IMR-90 (cell line): ENCODE measurements at regions not wholly inside any gene's neighbourhood (a gene's known extent, or its start where the extent isn't known, plus 50 kb on each side); places are given as distances from the start of the nearest gene placed in this dataset.

Experiments
- ATAC-seq: fragments of 200-7000 bp; cut with Tn5 transposase; 2 replicates; pipeline ENCODE4 v1.9.1; 2020; ENCODE audit warnings: low read depth, mild to moderate bottlenecking, moderate library complexity
- BruUV-seq: library from RNA; stranded (reverse); fragments of 400-500 nt; replicated peaks from 2 replicates; lab custom pipeline; 2021; lab: Mats Ljungman, UMichigan
- CTCF ChIA-PET: fragments of 300-600 bp; formaldehyde crosslinking; extraction: SDS; loops from one replicate; lab custom pipeline; 2021; ENCODE audit warnings: antibody characterized with exemption; lab: Yijun Ruan, JAX
- POLR2A ChIA-PET: fragments of 300-600 bp; sonication (Branson Sonifier 250); formaldehyde crosslinking; loops from one replicate; lab custom pipeline; 2022; ENCODE audit warnings: antibody characterized with exemption; ENCODE audit not compliant: unreplicated experiment; lab: Charles Lee
- DNase-seq: peaks from one replicate; pipeline ENCODE4 v3.0.0; 2013
- H2AFZ ChIP-seq: replicated peaks from 2 replicates; pipeline ENCODE3; 2013; ENCODE audit warnings: low read length, mild to moderate bottlenecking; ENCODE audit not compliant: poor library complexity
- H2AK5ac ChIP-seq: 2 replicates; pipeline ENCODE4 v1.6.1; 2013; ENCODE audit warnings: low read depth, low read length, inconsistent platforms
- H2AK9ac ChIP-seq: replicated peaks from 2 replicates; pipeline ENCODE3; 2013; ENCODE audit warnings: mild to moderate bottlenecking, low read depth, low read length, moderate library complexity; ENCODE audit not compliant: poor library complexity
- H2BK120ac ChIP-seq: 2 replicates; pipeline ENCODE4 v1.6.1; 2013; ENCODE audit warnings: low read depth, low read length, inconsistent platforms
- H2BK15ac ChIP-seq: 3 replicates; pipeline ENCODE4 v1.6.1; 2013; ENCODE audit warnings: low read depth, low read length, inconsistent platforms
- H2BK20ac ChIP-seq: 2 replicates; pipeline ENCODE4 v1.6.1; 2013; ENCODE audit warnings: low read depth, mild to moderate bottlenecking, inconsistent platforms, low read length, moderate library complexity
- H2BK5ac ChIP-seq: 2 replicates; pipeline ENCODE4 v1.6.1; 2013; ENCODE audit warnings: mild to moderate bottlenecking, low read depth, low read length, inconsistent platforms; ENCODE audit not compliant: poor library complexity, severe bottlenecking
- H3K14ac ChIP-seq: replicated peaks from 2 replicates; pipeline ENCODE4 v1.6.1; 2013; ENCODE audit warnings: low read depth, low read length, inconsistent platforms
- H3K18ac ChIP-seq: 2 replicates; pipeline ENCODE4 v1.6.1; 2013; ENCODE audit warnings: low read depth, low read length, control low read depth
- H3K23ac ChIP-seq: 2 replicates; pipeline ENCODE4 v1.6.1; 2013; ENCODE audit warnings: low read depth, low read length, inconsistent platforms
- H3K27ac ChIP-seq: 2 replicates; pipeline ENCODE4 v1.5.1; 2013; ENCODE audit warnings: mild to moderate bottlenecking, control low read depth, low read length; ENCODE audit not compliant: insufficient read depth
- H3K27me3 ChIP-seq: 2 replicates; pipeline ENCODE4 v1.6.1; 2013; ENCODE audit warnings: low read length; ENCODE audit not compliant: control insufficient read depth, insufficient read depth
- H3K36me3 ChIP-seq: 2 replicates; pipeline ENCODE4 v1.6.1; 2013; ENCODE audit warnings: low read length, mixed read lengths; ENCODE audit not compliant: control insufficient read depth, insufficient read depth
- H3K4ac ChIP-seq: 2 replicates; pipeline ENCODE4 v1.6.1; 2013; ENCODE audit warnings: low read depth, low read length, inconsistent platforms
- H3K4me1 ChIP-seq: 2 replicates; pipeline ENCODE4 v1.6.1; 2013; ENCODE audit warnings: low read length, mixed read lengths; ENCODE audit not compliant: control insufficient read depth, insufficient read depth
- H3K4me2 ChIP-seq: 2 replicates; pipeline ENCODE4 v1.6.1; 2013; ENCODE audit warnings: low read depth, mild to moderate bottlenecking, control low read depth, low read length, moderate library complexity
- H3K4me3 ChIP-seq: 2 replicates; pipeline ENCODE4 v1.5.1; 2013; ENCODE audit warnings: low read depth, mild to moderate bottlenecking, control low read depth, low read length, moderate library complexity; ENCODE audit not compliant: insufficient read depth
- H3K56ac ChIP-seq: 2 replicates; pipeline ENCODE4 v1.6.1; 2013; ENCODE audit warnings: low read length, inconsistent platforms; ENCODE audit not compliant: insufficient read depth; ENCODE audit errors: extremely low read depth
- H3K79me1 ChIP-seq, 2 experiments: 2 replicates each; pipeline ENCODE4 v1.6.1; 2013; ENCODE audit warnings: low read length in 2 of 2, inconsistent platforms in 1 of 2, low read depth in 1 of 2
- H3K9ac ChIP-seq: 2 replicates; pipeline ENCODE4 v1.6.1; 2013; ENCODE audit warnings: low read depth, low read length, control low read depth
- H3K9me1 ChIP-seq: 2 replicates; pipeline ENCODE4 v1.6.1; 2013; ENCODE audit warnings: low read length, inconsistent platforms; ENCODE audit not compliant: insufficient read depth
- H3K9me3 ChIP-seq: 2 replicates; pipeline ENCODE4 v1.6.1; 2013; ENCODE audit warnings: low read length; ENCODE audit not compliant: control insufficient read depth, insufficient read depth
- H4K20me1 ChIP-seq: 2 replicates; pipeline ENCODE4 v1.6.1; 2013; ENCODE audit warnings: low read length, inconsistent platforms; ENCODE audit not compliant: insufficient read depth
- H4K5ac ChIP-seq: 2 replicates; pipeline ENCODE4 v1.6.1; 2013; ENCODE audit warnings: mild to moderate bottlenecking, low read depth, low read length, control low read depth
- H4K8ac ChIP-seq, 2 experiments: 2 replicates each; pipeline ENCODE4 v1.6.1; 2013; ENCODE audit warnings: low read depth in 2 of 2, low read length in 2 of 2, control low read depth in 1 of 2, inconsistent platforms in 1 of 2
- H4K91ac ChIP-seq: 2 replicates; pipeline ENCODE4 v1.6.1; 2013; ENCODE audit warnings: low read depth, low read length, inconsistent platforms; ENCODE audit not compliant: insufficient read depth
- BHLHE40 ChIP-seq: fragments of 150-350 bp; IDR thresholded peaks from 2 replicates; pipeline ENCODE4 v1.6.1; 2016; ENCODE audit warnings: mild to moderate bottlenecking, low read depth, low read length
- CEBPB ChIP-seq: IDR thresholded peaks from 2 replicates; pipeline ENCODE4 v1.6.1; 2012; ENCODE audit warnings: low read depth, low read length, improper control_type of control experiment
- CHD1 ChIP-seq: IDR thresholded peaks from 2 replicates; pipeline ENCODE4 v1.6.1; 2012; ENCODE audit warnings: low read depth, low read length, improper control_type of control experiment
- FOS ChIP-seq: fragments of 150-350 bp; IDR thresholded peaks from 2 replicates; pipeline ENCODE4 v1.6.1; 2016; ENCODE audit warnings: low read depth, low read length
- MAFK ChIP-seq: IDR thresholded peaks from 2 replicates; pipeline ENCODE4 v1.6.1; 2012; ENCODE audit warnings: low read depth, low read length, improper control_type of control experiment
- MAZ ChIP-seq: IDR thresholded peaks from 2 replicates; pipeline ENCODE4 v1.6.1; 2012; ENCODE audit warnings: low read depth, mild to moderate bottlenecking, low read length, improper control_type of control experiment, moderate library complexity, borderline replicate concordance
- MXI1 ChIP-seq: IDR thresholded peaks from 2 replicates; pipeline ENCODE4 v1.6.1; 2012; ENCODE audit warnings: low read depth, mild to moderate bottlenecking, low read length, moderate library complexity, borderline replicate concordance
- NFE2L2 ChIP-seq: fragments of 150-350 bp; IDR thresholded peaks from 2 replicates; pipeline ENCODE4 v1.6.1; 2016; ENCODE audit warnings: low read depth, mild to moderate bottlenecking, low read length
- POLR2A ChIP-seq: IDR thresholded peaks from 2 replicates; pipeline ENCODE4 v1.6.1; 2012; ENCODE audit warnings: mild to moderate bottlenecking, low read depth, low read length
- RAD21 ChIP-seq: IDR thresholded peaks from 2 replicates; pipeline ENCODE4 v1.6.1; 2012; ENCODE audit warnings: low read length, improper control_type of control experiment
- RCOR1 ChIP-seq: IDR thresholded peaks from 2 replicates; pipeline ENCODE4 v1.6.1; 2012; ENCODE audit warnings: mild to moderate bottlenecking, low read length, improper control_type of control experiment; ENCODE audit not compliant: insufficient replicate concordance
- RFX5 ChIP-seq: IDR thresholded peaks from 2 replicates; pipeline ENCODE4 v1.8.0; 2012; ENCODE audit warnings: low read depth, mild to moderate bottlenecking, low read length, moderate library complexity
- SMC3 ChIP-seq: fragments of 150-350 bp; IDR thresholded peaks from 2 replicates; pipeline ENCODE4 v1.6.1; 2016; ENCODE audit warnings: low read depth, mild to moderate bottlenecking, antibody characterized with exemption, low read length, moderate library complexity
- WGBS, 2 experiments: methylation state at CpG; one replicate each; pipeline versions ENCODE4 v1.1.5 to v1.1.7; 2013; ENCODE audit warnings: missing lambda C conversion rate in 2 of 2; ENCODE audit not compliant: insufficient read length in 1 of 2; ENCODE audit errors: extremely low coverage in 2 of 2; 5-methylcytosine and 5-hydroxymethylcytosine counted together
- dilution Hi-C: fragments of 300-500 bp; cut with HindIII; formaldehyde crosslinking; loops from one replicate; pipeline ENCODE4 v1.14.3; 2018; ENCODE audit warnings: low sequenced_read_pairs; ENCODE audit not compliant: unreplicated experiment
- in situ Hi-C: fragments of 300-500 bp; cut with MboI; formaldehyde crosslinking; loops from 3 replicates; pipeline ENCODE4 v1.14.3; 2019; ENCODE audit warnings: low sequenced_read_pairs, inconsistent platforms, mixed read lengths
- intact Hi-C: fragments of 100-400 bp; cut with micrococcal nuclease; formaldehyde crosslinking; loops from 2 replicates; pipeline ENCODE4 v1.10.0; 2022
- TF ChIP-seq, protein P1 (sequence below): fragments of 150-350 bp; IDR thresholded peaks from 2 replicates; pipeline ENCODE4 v1.6.1; 2017; ENCODE audit warnings: mild to moderate bottlenecking, antibody characterized with exemption, low read length, low read depth
- TF ChIP-seq, protein P2 (sequence below): conservative IDR thresholded peaks from 2 replicates; pipeline ENCODE4 v1.5.1; 2012; ENCODE audit warnings: mild to moderate bottlenecking, low read depth, low read length, improper control_type of control experiment
- TF ChIP-seq, protein P3 (sequence below): fragments of 150-350 bp; IDR thresholded peaks from 2 replicates; pipeline ENCODE4 v1.6.1; 2016; ENCODE audit warnings: low read depth, mild to moderate bottlenecking, low read length, moderate library complexity, borderline replicate concordance

DNA sequence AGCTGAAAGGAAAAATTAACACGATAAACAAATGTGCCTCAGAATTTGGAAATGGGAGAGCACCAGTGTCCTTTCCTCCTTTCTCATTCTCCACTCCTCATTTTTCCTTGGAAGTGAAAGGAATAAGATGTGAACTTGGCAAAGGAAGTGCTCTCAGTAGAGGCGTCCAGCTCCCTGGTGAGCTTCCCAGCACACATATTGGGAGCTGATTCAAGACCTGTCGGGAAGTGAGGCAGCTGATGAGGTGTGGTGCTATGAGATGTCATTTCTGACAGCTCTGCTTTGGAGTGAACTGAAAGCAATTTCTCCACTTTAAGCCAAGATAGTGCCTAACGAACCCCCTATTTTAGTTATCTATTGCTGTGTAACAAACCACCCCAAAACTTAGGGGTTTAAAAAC lies 238.5 kb upstream of the IRX3 start:
- H2BK15ac ChIP-seq: no peak overlapping the region

More for the DNA sequence above, 238.5 kb upstream of the IRX3 start:
- Histone ChIP-seq H3K27me3 (no peaks in the 10 kb centered on the region), H3K9me1 (no peaks in the 10 kb centered on the region), H3K14ac (no peak overlapping the region), H2AFZ (no peak overlapping the region), H3K9ac (no peak overlapping the region), H3K4me2 (no peak overlapping the region), H3K4ac (no peak overlapping the region), H2BK20ac (no peak overlapping the region), H4K8ac (no peak overlapping the region), H3K4me1 (no peaks in the 10 kb centered on the region), H3K4me3 (no peak overlapping the region), H3K79me1 (no peaks in the 10 kb centered on the region), H3K9me3 (peaks cover 5% of the 10 kb centered on the region; the same call in 1 of the 2 replicates), H3K27ac (no peak overlapping the region), H2AK9ac (no peak overlapping the region), H3K56ac (no peak overlapping the region), H3K18ac (no peak overlapping the region), H2BK120ac (no peak overlapping the region), H2AK5ac (no peak overlapping the region), H3K36me3 (no peaks in the 10 kb centered on the region), H2BK5ac (no peak overlapping the region), H4K91ac (no peak overlapping the region), H3K23ac (no peak overlapping the region), H4K20me1 (no peaks in the 10 kb centered on the region), H4K5ac (no peak overlapping the region)
- no TSS peak for BruUV-seq
- ATAC-seq (no peak), DNase-seq (no peak)
- no CpG with 5 or more reads among the region's 4 CpGs for WGBS, 2 experiments
- ChIA-PET CTCF (no interaction called here), POLR2A (no interaction called here)
- in situ Hi-C loops (no loop called here), dilution Hi-C loops (no loop called here), intact Hi-C loops (no loop called here)
- TF ChIP-seq, protein P1, sequence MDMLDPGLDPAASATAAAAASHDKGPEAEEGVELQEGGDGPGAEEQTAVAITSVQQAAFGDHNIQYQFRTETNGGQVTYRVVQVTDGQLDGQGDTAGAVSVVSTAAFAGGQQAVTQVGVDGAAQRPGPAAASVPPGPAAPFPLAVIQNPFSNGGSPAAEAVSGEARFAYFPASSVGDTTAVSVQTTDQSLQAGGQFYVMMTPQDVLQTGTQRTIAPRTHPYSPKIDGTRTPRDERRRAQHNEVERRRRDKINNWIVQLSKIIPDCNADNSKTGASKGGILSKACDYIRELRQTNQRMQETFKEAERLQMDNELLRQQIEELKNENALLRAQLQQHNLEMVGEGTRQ: no peak
- TF ChIP-seq, protein P2, sequence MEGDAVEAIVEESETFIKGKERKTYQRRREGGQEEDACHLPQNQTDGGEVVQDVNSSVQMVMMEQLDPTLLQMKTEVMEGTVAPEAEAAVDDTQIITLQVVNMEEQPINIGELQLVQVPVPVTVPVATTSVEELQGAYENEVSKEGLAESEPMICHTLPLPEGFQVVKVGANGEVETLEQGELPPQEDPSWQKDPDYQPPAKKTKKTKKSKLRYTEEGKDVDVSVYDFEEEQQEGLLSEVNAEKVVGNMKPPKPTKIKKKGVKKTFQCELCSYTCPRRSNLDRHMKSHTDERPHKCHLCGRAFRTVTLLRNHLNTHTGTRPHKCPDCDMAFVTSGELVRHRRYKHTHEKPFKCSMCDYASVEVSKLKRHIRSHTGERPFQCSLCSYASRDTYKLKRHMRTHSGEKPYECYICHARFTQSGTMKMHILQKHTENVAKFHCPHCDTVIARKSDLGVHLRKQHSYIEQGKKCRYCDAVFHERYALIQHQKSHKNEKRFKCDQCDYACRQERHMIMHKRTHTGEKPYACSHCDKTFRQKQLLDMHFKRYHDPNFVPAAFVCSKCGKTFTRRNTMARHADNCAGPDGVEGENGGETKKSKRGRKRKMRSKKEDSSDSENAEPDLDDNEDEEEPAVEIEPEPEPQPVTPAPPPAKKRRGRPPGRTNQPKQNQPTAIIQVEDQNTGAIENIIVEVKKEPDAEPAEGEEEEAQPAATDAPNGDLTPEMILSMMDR: no peak
- TF ChIP-seq FOS: no peak
- no peak for TF ChIP-seq MXI1
- no peak for TF ChIP-seq SMC3
- no peak for TF ChIP-seq POLR2A
- no peak for TF ChIP-seq MAZ
- TF ChIP-seq RFX5: no peak
- TF ChIP-seq BHLHE40: no peak
- TF ChIP-seq MAFK: no peak
- TF ChIP-seq RCOR1: no peak
- no peak for TF ChIP-seq RAD21
- no peak for TF ChIP-seq CHD1
- TF ChIP-seq NFE2L2: no peak
- TF ChIP-seq CEBPB: no peak
- TF ChIP-seq, protein P3, sequence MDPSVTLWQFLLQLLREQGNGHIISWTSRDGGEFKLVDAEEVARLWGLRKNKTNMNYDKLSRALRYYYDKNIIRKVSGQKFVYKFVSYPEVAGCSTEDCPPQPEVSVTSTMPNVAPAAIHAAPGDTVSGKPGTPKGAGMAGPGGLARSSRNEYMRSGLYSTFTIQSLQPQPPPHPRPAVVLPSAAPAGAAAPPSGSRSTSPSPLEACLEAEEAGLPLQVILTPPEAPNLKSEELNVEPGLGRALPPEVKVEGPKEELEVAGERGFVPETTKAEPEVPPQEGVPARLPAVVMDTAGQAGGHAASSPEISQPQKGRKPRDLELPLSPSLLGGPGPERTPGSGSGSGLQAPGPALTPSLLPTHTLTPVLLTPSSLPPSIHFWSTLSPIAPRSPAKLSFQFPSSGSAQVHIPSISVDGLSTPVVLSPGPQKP: no peak
